ENCODE measurements at regions not wholly inside any gene's neighbourhood (a gene's known extent, or its start where the extent isn't known, plus 50 kb on each side); places are given as distances from the start of the nearest gene placed in this dataset.

GRCh38 chr18:25735459-25735858, 355.0 kb downstream of the SS18 start:
- no peaks in the 10 kb centered on the region for H3K4me1 ChIP-seq (ENCODE audit: insufficient read depth, low read length, poor library complexity, severe bottlenecking)
- H3K4me3 ChIP-seq (ENCODE audit: low read length, poor library complexity, severe bottlenecking), result no peak overlapping the region
- no peak for TF ChIP-seq CTCF (conservative IDR thresholded peaks at IDR 0.05; ENCODE audit: low read length)
- TF ChIP-seq EZH2phosphoT487 (IDR thresholded peaks at IDR 0.05; ENCODE audit: borderline replicate concordance), result no peak
- H3K4me2 ChIP-seq (ENCODE audit: low read depth, low read length, poor library complexity, severe bottlenecking), result no peak overlapping the region
- H3K36me3 ChIP-seq (ENCODE audit: insufficient read depth, low read length), result no peaks in the 10 kb centered on the region
- H3K9me3 ChIP-seq (ENCODE audit: insufficient read depth, low read depth, low read length), result no peaks in the 10 kb centered on the region; the same call in 1 of the 2 replicates
- peaks cover 15% of the 10 kb centered on the region for H3K27me3 ChIP-seq (ENCODE audit: insufficient read depth, low read length, poor library complexity, severe bottlenecking)
- H3K9ac ChIP-seq (ENCODE audit: low read depth, low read length, poor library complexity, severe bottlenecking), result no peak overlapping the region
- no peaks in the 10 kb centered on the region for H3K79me2 ChIP-seq (ENCODE audit: insufficient read depth, low read length)
- H3K9me2 ChIP-seq (replicated peaks; ENCODE audit: low read depth, low read length), result no peaks in the 10 kb centered on the region
- no peak overlapping the region for H2AFZ ChIP-seq (ENCODE audit: low read length)
- no peaks in the 10 kb centered on the region for H4K20me1 ChIP-seq (ENCODE audit: insufficient read depth, low read length, poor library complexity, severe bottlenecking)
- H3F3A ChIP-seq (ENCODE audit: low read depth), result no peaks in the 10 kb centered on the region

GRCh38 chr18:25734336-25734735, 356.1 kb downstream of the SS18 start:
- Histone ChIP-seq H3K27me3 (ENCODE audit: insufficient read depth, low read length, poor library complexity, severe bottlenecking) (peaks cover 15% of the 10 kb centered on the region), H2AFZ (ENCODE audit: low read length) (no peak overlapping the region), H3K9me3 (ENCODE audit: insufficient read depth, low read depth, low read length) (no peaks in the 10 kb centered on the region; the same call in 1 of the 2 replicates)

GRCh38 chr18:25732862-25733261, 357.6 kb downstream of the SS18 start:
- no peak overlapping the region for H3K4me2 ChIP-seq (ENCODE audit: low read depth, low read length, poor library complexity, severe bottlenecking)
- H3K79me2 ChIP-seq (ENCODE audit: insufficient read depth, low read length), result no peaks in the 10 kb centered on the region
- H3K9me3 ChIP-seq (ENCODE audit: insufficient read depth, low read depth, low read length), result no peaks in the 10 kb centered on the region; the same call in 1 of the 2 replicates
- H4K20me1 ChIP-seq (ENCODE audit: insufficient read depth, low read length, poor library complexity, severe bottlenecking), result no peaks in the 10 kb centered on the region
- no peak overlapping the region for H2AFZ ChIP-seq (ENCODE audit: low read length)
- H3K36me3 ChIP-seq (ENCODE audit: insufficient read depth, low read length), result no peaks in the 10 kb centered on the region
- H3K4me1 ChIP-seq (ENCODE audit: insufficient read depth, low read length, poor library complexity, severe bottlenecking), result no peaks in the 10 kb centered on the region
- peaks cover 14% of the 10 kb centered on the region for H3K27me3 ChIP-seq (ENCODE audit: insufficient read depth, low read length, poor library complexity, severe bottlenecking)
- H3F3A ChIP-seq (ENCODE audit: low read depth), result no peaks in the 10 kb centered on the region
- H3K4me3 ChIP-seq (ENCODE audit: low read length, poor library complexity, severe bottlenecking), result no peak overlapping the region
- no peak overlapping the region for H3K9ac ChIP-seq (ENCODE audit: low read depth, low read length, poor library complexity, severe bottlenecking)
- H3K9me2 ChIP-seq (replicated peaks; ENCODE audit: low read depth, low read length), result no peaks in the 10 kb centered on the region
- TF ChIP-seq CTCF (conservative IDR thresholded peaks at IDR 0.05; ENCODE audit: low read length) (no peak), EZH2phosphoT487 (IDR thresholded peaks at IDR 0.05; ENCODE audit: borderline replicate concordance) (no peak)

More at GRCh38 chr18:25734336-25734735, 356.1 kb downstream of the SS18 start:
- no peaks in the 10 kb centered on the region for H4K20me1 ChIP-seq (ENCODE audit: insufficient read depth, low read length, poor library complexity, severe bottlenecking)
- no peak overlapping the region for H3K4me2 ChIP-seq (ENCODE audit: low read depth, low read length, poor library complexity, severe bottlenecking)
- H3K4me1 ChIP-seq (ENCODE audit: insufficient read depth, low read length, poor library complexity, severe bottlenecking), result no peaks in the 10 kb centered on the region
- H3K79me2 ChIP-seq (ENCODE audit: insufficient read depth, low read length), result no peaks in the 10 kb centered on the region
- H3F3A ChIP-seq (ENCODE audit: low read depth), result no peaks in the 10 kb centered on the region
- H3K4me3 ChIP-seq (ENCODE audit: low read length, poor library complexity, severe bottlenecking), result no peak overlapping the region
- no peaks in the 10 kb centered on the region for H3K9me2 ChIP-seq (replicated peaks; ENCODE audit: low read depth, low read length)
- no peak overlapping the region for H3K9ac ChIP-seq (ENCODE audit: low read depth, low read length, poor library complexity, severe bottlenecking)
- TF ChIP-seq CTCF (conservative IDR thresholded peaks at IDR 0.05; ENCODE audit: low read length), result no peak
- TF ChIP-seq EZH2phosphoT487 (IDR thresholded peaks at IDR 0.05; ENCODE audit: borderline replicate concordance), result no peak
- no peaks in the 10 kb centered on the region for H3K36me3 ChIP-seq (ENCODE audit: insufficient read depth, low read length)

Measured in Loucy (cell line).